HG02571 (cell line): ENCODE measurements at regions not wholly inside any gene's neighbourhood (a gene's known extent, or its start where the extent isn't known, plus 50 kb on each side); places are given as distances from the start of the nearest gene placed in this dataset.

Experiments used
- ATAC-seq: cut with Tn5 transposase; IDR thresholded peaks from one replicate; pipeline ENCODE4 v1.9.1; 2021; ENCODE audit warnings: mild to moderate bottlenecking, moderate library complexity; ENCODE audit not compliant: unreplicated experiment

GRCh38 chr13:39965309-39965708 is 309.8 kb downstream of the COG6 start:
- no peak for ATAC-seq

- ATAC-seq, result no peak
Measured at GRCh38 chr13:39967199-39967959, 311.9 kb downstream of the COG6 start.

- ATAC-seq, result no peak
Measured at GRCh38 chr13:39968646-39969475, 313.4 kb downstream of the COG6 start.

- ATAC-seq, result no peak
Measured at GRCh38 chr13:39970177-39970846, 314.9 kb downstream of the COG6 start.

- no peak for ATAC-seq
Measured at GRCh38 chr13:39971526-39971925, 316.1 kb downstream of the COG6 start.

GRCh38 chr13:39976481-39976880 is 321.0 kb downstream of the COG6 start:
- no peak for ATAC-seq

- no peak for ATAC-seq
Measured at GRCh38 chr13:39981056-39981455, 325.6 kb downstream of the COG6 start.

GRCh38 chr13:39982745-39983144 is 327.3 kb downstream of the COG6 start:
- no peak for ATAC-seq

GRCh38 chr13:39985071-39985470 is 329.6 kb downstream of the COG6 start:
- ATAC-seq, result no peak

GRCh38 chr13:39988351-39988750 is 332.9 kb downstream of the COG6 start:
- no peak for ATAC-seq

GRCh38 chr13:39998166-39998565 is 342.7 kb downstream of the COG6 start:
- no peak for ATAC-seq

- no peak for ATAC-seq
Measured at GRCh38 chr13:40002016-40002415, 346.6 kb downstream of the COG6 start.

- no peak for ATAC-seq
Measured at GRCh38 chr13:40013554-40013953, 358.1 kb downstream of the COG6 start.

GRCh38 chr13:40016953-40017660 is 361.6 kb downstream of the COG6 start:
- no peak for ATAC-seq

GRCh38 chr13:40017662-40018262 is 362.3 kb downstream of the COG6 start:
- no peak for ATAC-seq

- no peak for ATAC-seq
Measured at GRCh38 chr13:40023595-40024203, 368.2 kb downstream of the COG6 start.

GRCh38 chr13:40024204-40024966 is 368.9 kb downstream of the COG6 start:
- no peak for ATAC-seq

GRCh38 chr13:40024967-40025714 is 369.7 kb downstream of the COG6 start:
- no peak for ATAC-seq

GRCh38 chr13:40026174-40026585 is 370.7 kb downstream of the COG6 start:
- peak; percentile 93 for ATAC-seq
